GM19468 (cell line): ENCODE measurements at regions not wholly inside any gene's neighbourhood (a gene's known extent, or its start where the extent isn't known, plus 50 kb on each side); places are given as distances from the start of the nearest gene placed in this dataset.
"Not testable (repeated sequence)": the region's sequence is repeated elsewhere in the genome, so short reads cannot be mapped to it uniquely, and the experiment has no call there.

ENCODE experiments used
- ATAC-seq: cut with Tn5 transposase; IDR thresholded peaks from one replicate; pipeline ENCODE4 v1.9.1; 2021; ENCODE audit warnings: mild to moderate bottlenecking, moderate library complexity, moderate number of reproducible peaks; ENCODE audit not compliant: unreplicated experiment; ENCODE audit errors: extremely low read depth

- no peak for ATAC-seq
Measured at GRCh38 chr14:86420131-86420530, 890.2 kb downstream of the FLRT2 start.

GRCh38 chr14:86414146-86414545 is 884.2 kb downstream of the FLRT2 start:
- no peak for ATAC-seq

- no peak for ATAC-seq
Measured at GRCh38 chr14:86404989-86405649, 875.2 kb downstream of the FLRT2 start.

- no peak for ATAC-seq
Measured at GRCh38 chr14:86404425-86404824, 874.5 kb downstream of the FLRT2 start.

GRCh38 chr14:86402545-86402944 is 872.6 kb downstream of the FLRT2 start:
- ATAC-seq: no peak

GRCh38 chr14:86391085-86391484 is 861.1 kb downstream of the FLRT2 start:
- no peak for ATAC-seq

- ATAC-seq: no peak
Measured at GRCh38 chr14:86388216-86388615, 858.3 kb downstream of the FLRT2 start.

GRCh38 chr14:86373886-86374285 is 843.9 kb downstream of the FLRT2 start:
- ATAC-seq: no peak

GRCh38 chr14:86372402-86372801 is 842.5 kb downstream of the FLRT2 start:
- ATAC-seq: no peak

GRCh38 chr14:86364634-86365033 is 834.7 kb downstream of the FLRT2 start:
- no peak for ATAC-seq

GRCh38 chr14:86363576-86363975 is 833.6 kb downstream of the FLRT2 start:
- ATAC-seq: no peak

GRCh38 chr14:86363047-86363446 is 833.1 kb downstream of the FLRT2 start:
- ATAC-seq: no peak

- no peak for ATAC-seq
Measured at GRCh38 chr14:86357876-86358275, 827.9 kb downstream of the FLRT2 start.

- no peak for ATAC-seq
Measured at GRCh38 chr14:86357119-86357518, 827.2 kb downstream of the FLRT2 start.

- ATAC-seq: no peak
Measured at GRCh38 chr14:86346818-86347384, 817.0 kb downstream of the FLRT2 start.

- ATAC-seq: no peak
Measured at GRCh38 chr14:86334355-86334754, 804.4 kb downstream of the FLRT2 start.

- ATAC-seq: no peak
Measured at GRCh38 chr14:86333493-86333892, 803.5 kb downstream of the FLRT2 start.

- no peak for ATAC-seq
Measured at GRCh38 chr14:86331341-86331740, 801.4 kb downstream of the FLRT2 start.

GRCh38 chr14:86321151-86321550 is 791.2 kb downstream of the FLRT2 start:
- ATAC-seq: no peak

GRCh38 chr14:86312154-86312665 is 782.3 kb downstream of the FLRT2 start:
- ATAC-seq: not testable (repeated sequence)

- ATAC-seq: no peak
Measured at GRCh38 chr14:86311151-86311550, 781.2 kb downstream of the FLRT2 start.

GRCh38 chr14:86310611-86311010 is 780.7 kb downstream of the FLRT2 start:
- no peak for ATAC-seq
